Stimulated activated naive CD4-positive, alpha-beta T cell (primary cell): ENCODE measurements at regions not wholly inside any gene's neighbourhood (a gene's known extent, or its start where the extent isn't known, plus 50 kb on each side); places are given as distances from the start of the nearest gene placed in this dataset.
"Not testable (repeated sequence)": the region's sequence is repeated elsewhere in the genome, so short reads cannot be mapped to it uniquely, and the experiment has no call there.

ENCODE experiments used
- DNase-seq, 6 experiments: peaks; one replicate each; lab custom pipeline; 2025; lab: John Stamatoyannopoulos, UW

DNA sequence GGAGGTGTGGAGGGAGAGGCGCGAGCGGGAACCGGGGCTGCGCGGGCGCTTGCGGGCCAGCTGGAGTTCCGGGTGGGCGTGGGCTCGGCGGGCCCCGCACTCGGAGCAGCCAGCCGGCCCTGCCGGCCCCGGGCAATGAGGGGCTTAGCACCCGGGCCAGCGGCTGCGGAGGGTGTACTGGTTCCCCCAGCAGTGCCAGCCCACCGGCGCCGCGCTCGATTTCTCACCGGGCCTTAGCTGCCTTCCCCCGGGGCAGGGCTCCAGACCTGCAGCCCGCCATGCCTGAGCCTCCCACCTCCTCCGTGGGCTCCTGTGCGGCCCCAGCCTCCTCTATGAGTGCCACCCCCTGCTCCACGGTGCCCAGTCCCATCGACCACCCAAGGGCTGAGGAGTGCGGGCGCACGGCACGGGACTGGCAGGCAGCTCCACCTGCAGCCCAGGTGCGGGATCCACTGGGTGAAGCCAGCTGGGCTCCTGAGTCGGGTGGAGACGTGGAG, 141.4 kb downstream of the SPRY1 start:
- DNase-seq, result not testable (repeated sequence)

- no peak for DNase-seq
Measured at GRCh38 chr4:123545667-123546572, 149.3 kb downstream of the SPRY1 start.

DNA sequence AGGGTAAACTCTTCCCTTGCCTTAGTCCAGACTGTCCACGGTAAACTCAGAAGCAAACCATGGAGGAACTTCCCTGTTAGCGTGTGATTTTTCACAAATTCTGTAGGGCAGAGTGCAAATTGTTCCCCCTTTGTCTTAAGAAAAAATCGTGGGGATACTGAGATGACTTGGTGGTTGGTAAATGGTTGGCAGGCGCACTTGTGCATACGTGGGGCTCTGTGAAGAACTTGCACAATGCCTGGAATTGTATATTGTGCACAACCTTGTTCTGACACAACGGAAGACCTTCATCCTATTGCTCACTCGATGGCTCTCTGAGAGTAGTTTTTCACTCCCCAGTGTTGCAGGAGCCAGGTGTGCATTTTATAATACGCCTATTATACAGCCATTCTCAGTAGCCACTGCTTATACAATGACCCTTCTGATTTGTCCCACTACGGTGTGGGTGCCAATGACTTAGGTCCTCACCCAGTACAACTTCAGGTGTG, 150.0 kb downstream of the SPRY1 start:
- no peak for DNase-seq

- no peak for DNase-seq
Measured at GRCh38 chr4:123547216-123548165, 150.9 kb downstream of the SPRY1 start.

DNA sequence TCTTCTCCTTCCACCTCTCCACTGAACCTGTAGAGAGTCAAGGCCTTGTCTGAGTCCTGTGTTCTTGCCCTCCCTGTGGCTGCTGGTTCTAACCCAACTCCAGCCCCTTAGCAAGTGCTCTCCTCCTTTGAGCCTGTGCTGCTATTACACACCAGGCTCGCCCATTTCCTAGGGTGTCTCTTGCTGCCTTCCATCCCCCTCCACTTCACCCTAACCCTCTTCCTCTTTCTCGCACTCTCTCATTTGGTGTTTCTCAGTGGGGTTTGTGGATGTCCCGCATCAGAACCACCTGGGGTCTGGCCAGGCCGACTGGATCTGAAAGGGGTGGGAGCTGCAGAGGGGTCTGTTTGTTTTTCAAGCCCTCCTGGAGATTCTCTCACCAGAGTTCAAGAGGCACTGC, 156.7 kb downstream of the SPRY1 start:
- no peak for DNase-seq

- no peak for DNase-seq
Measured at GRCh38 chr4:123553733-123554637, 157.4 kb downstream of the SPRY1 start.

DNA sequence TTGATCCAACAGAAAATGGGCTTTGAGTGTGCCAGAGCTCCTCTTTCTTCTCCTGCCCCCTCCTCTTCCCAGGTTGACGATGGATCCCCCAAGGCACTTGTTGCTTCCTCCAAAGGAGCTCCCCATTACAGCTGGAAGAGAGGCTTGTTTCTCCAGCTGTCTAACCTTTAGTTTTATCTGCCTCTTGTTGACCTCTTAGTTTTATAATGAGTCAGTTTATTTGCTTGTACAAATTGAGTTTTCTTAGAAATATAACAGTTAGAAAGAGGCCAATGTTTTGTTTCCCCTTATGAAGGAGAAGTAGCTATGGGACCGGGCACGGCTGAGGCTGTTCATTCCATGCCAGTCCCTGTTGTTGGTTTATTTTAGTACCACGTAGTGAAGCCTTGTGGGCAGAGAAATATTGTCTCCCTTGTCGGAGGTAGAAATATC, 158.2 kb downstream of the SPRY1 start:
- no peak for DNase-seq

GRCh38 chr4:123555233-123555806, 158.7 kb downstream of the SPRY1 start:
- no peak for DNase-seq

DNA sequence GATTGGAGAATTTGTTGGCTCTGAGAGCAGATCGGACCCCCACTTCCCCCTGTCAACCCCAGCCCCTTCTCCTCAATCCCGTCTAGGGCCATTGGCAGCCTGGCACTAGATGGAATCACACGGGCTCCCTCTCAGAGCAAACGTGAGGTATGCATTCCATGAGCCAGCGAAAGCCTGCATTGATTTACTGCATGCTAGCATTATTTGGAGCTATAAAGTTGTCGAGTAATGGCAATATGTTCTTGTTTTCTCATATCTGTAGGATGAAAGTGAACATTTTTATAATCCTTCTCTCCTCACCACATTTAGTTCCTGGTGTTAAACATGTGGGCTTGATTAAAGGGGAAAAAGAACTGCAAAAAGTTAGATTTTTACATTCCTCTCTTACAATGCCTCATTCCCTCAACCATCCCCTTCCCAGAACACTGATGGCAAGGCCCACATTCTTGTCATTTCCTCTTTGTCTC, 159.2 kb downstream of the SPRY1 start:
- no peak for DNase-seq

- no peak for DNase-seq
Measured at GRCh38 chr4:123556526-123556925, 159.9 kb downstream of the SPRY1 start.

- DNase-seq, result no peak
Measured at GRCh38 chr4:123557857-123558536, 161.4 kb downstream of the SPRY1 start.

DNA sequence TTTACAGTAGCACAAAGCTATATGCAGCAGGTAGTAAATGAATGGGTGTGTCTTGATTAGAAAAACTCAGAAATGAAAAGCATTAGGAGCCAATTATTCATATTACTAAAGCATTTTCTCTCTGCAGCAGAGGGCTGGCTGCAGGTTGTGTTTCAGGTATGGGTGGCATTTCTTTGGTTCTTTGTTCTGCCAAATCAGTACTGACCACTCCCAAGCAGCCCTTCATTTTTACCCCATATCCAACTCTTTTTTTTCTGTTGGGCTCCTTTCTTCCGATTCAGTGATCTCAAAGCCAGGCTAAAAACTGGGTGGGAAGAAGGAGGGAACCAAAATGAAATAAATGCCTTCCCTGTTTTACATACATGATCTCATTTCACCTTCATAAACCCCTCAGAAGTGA, 162.3 kb downstream of the SPRY1 start:
- DNase-seq, result no peak

- no peak for DNase-seq
Measured at GRCh38 chr4:123559955-123560871, 163.6 kb downstream of the SPRY1 start.

DNA sequence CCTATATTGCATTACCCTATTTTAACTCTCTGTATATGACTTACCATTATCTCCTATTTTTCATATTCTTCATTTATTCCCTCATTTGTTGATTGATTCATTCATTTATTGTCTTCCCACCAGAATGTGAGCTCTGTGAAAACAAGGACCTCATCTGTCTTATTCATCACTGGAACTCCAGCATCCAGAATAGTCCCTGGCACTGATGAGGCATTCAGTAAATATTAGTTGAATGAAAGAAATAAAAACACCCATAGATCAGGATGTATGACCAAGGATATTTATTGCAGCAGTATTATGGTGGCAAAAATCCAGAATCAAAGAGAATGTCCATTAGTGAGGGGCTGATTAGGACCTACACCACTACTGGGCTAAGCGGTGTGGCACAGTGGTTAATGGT, 164.9 kb downstream of the SPRY1 start:
- no peak for DNase-seq

- DNase-seq, result no peak
Measured at GRCh38 chr4:123562994-123563750, 166.6 kb downstream of the SPRY1 start.

GRCh38 chr4:123564758-123565346, 168.3 kb downstream of the SPRY1 start:
- DNase-seq, result peak in 5 of 6 experiments; percentile 0 to 24 (median 7)

DNA sequence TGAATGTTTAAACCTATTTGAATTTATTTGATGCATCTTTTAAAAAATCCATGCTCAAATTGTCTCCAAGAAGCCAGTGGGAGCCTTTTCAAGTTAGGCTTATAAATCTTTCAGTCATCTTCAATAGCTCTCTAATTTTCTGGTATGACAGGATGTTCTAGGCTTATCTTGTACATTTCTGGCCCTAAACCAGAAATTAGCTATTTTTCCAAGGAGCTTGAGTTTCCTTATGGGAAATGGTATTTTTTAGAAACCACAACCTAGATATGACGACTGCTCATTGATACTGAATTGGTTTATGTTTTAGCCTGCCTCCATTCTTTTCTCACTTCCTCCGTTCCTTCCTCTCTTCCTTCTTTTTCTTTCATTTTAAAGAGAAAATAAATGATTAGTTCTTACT, 172.3 kb downstream of the SPRY1 start:
- no peak for DNase-seq

- DNase-seq, result no peak
Measured at GRCh38 chr4:123569541-123569940, 172.9 kb downstream of the SPRY1 start.
